ENCODE measurements at regions not wholly inside any gene's neighbourhood (a gene's known extent, or its start where the extent isn't known, plus 50 kb on each side); places are given as distances from the start of the nearest gene placed in this dataset.

DNA sequence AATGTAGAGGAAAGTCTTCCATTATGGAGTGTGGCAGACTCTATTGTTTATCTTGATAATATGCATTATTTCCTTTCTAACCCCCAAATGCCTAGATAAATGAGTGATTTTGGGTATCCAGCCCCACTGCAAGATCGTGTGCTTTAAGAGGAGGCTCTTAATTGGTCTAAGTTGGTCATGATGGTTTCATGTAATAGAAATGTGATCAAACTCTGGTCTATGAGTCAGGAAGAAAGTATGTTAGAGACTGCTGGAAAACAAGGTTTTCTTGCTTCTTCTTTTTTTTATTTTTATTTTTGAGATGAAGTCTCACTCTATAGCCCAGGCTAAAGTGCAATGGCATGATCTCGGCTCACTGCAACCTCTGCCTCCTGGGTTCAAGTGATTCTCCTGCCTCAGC lies 344.5 kb upstream of the TNP1 start:
- TF ChIP-seq POLR2A (IDR thresholded peaks at IDR 0.05): no peak
- TF ChIP-seq, protein P1, sequence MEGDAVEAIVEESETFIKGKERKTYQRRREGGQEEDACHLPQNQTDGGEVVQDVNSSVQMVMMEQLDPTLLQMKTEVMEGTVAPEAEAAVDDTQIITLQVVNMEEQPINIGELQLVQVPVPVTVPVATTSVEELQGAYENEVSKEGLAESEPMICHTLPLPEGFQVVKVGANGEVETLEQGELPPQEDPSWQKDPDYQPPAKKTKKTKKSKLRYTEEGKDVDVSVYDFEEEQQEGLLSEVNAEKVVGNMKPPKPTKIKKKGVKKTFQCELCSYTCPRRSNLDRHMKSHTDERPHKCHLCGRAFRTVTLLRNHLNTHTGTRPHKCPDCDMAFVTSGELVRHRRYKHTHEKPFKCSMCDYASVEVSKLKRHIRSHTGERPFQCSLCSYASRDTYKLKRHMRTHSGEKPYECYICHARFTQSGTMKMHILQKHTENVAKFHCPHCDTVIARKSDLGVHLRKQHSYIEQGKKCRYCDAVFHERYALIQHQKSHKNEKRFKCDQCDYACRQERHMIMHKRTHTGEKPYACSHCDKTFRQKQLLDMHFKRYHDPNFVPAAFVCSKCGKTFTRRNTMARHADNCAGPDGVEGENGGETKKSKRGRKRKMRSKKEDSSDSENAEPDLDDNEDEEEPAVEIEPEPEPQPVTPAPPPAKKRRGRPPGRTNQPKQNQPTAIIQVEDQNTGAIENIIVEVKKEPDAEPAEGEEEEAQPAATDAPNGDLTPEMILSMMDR (IDR thresholded peaks at IDR 0.05): no peak
